HG03571 (cell line): ENCODE measurements at regions not wholly inside any gene's neighbourhood (a gene's known extent, or its start where the extent isn't known, plus 50 kb on each side); places are given as distances from the start of the nearest gene placed in this dataset.
"Not testable (repeated sequence)": the region's sequence is repeated elsewhere in the genome, so short reads cannot be mapped to it uniquely, and the experiment has no call there.

Source experiments
- ATAC-seq: cut with Tn5 transposase; IDR thresholded peaks from one replicate; pipeline ENCODE4 v1.9.1; 2021; ENCODE audit not compliant: unreplicated experiment

DNA sequence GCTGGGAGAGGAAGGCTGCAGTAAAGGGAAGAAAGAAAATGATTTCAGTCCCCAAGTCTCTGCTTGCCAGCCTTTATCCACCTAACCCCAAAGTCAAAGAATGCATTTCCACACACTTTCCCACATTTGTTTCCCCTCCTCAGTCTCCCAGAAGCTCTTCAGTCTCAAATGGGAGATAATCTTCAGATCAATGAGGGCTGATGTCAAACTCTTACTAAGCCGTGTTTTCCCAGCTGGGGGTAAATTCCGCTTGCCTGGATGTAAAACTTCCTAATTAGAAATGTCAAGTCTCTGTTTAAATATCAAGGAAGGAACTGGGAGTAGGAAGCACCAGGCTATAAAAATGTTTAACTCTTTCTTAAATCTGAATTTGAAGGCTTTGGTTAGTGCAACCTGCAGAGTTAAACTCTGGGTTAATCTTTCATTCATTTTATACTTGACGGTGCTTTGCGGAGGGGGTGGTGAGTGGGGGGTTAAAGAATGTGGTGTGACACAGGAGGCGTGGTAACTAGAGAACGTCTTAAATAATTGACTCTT lies 601.4 kb upstream of the ACTRT1 start:
- no peak for ATAC-seq

DNA sequence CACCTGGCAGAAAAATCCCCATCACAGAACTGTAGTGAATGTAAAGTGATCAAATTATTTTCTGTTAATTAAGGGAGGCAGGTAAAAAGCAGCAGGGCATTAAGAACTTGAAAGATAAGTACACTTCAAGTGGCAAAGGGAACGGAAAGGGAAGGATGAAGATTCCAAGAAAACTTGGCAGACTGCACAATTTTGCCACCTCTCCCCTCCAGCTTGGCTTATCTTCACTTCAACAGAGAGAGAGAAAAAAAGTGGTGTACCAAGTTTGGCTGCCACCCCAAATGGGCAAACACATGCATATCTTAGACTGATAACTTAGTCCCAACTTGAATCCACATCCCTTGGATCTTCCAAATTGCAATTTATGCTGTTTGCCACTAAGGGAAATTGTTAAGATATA lies 598.1 kb upstream of the ACTRT1 start:
- ATAC-seq: no peak

DNA sequence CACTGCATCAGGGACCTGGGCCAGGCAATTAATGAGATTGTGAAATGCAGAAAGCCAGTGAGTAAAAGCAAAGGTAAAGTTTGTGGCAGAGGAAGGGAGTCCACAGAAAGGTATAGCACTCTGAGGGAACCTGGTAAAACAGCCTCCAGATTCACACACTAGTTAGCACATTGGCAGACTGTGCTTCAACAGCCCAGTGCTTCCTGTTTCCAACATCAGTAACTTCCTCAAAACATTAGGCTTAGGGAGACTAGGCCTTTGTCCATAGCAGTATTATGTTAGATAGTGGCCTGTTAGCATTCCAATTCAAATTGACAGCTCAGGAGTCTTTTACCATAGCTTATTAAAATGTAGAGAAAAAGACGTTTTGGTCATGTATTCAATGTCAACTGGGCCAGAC lies 582.6 kb upstream of the ACTRT1 start:
- ATAC-seq: no peak

DNA sequence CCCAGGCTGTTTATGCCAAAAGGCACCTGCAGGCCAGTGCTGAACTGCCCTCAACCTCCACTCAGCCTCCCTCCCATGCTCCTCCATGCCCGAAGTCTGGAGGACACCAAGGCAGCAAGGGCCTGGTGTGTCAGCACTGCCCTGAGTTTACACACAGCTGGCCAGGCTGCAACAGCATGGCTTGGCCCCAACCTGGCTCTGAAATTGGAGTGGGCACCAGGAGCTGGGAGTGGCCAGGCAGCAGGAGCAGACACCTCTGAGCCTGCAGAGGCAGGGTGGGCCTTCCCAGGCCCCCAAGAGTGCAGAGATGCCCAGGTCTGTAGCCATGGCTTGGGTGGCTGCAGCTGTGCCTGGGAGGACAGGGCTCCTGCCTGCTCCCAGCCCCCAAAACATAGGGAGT lies 571.2 kb upstream of the ACTRT1 start:
- ATAC-seq: no peak

DNA sequence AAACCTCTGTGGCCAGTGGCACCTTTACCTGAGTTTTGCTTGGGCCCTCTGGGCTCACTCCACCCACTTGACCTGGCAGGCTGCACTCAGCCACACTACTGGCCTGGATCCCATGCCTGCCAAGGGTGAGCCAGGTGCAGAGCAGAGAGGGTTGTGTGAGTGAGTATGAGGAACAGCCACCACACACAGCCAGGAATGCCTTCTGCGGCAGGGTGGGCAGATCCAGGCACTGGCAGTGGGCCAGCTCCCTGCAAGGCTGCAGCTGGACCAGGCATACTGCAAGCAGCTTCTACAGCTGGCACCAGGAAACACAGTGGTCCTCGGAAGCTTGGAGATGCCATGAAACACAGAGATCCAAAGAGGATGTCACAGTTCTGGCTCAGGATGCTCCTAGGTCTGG lies 570.1 kb upstream of the ACTRT1 start:
- no peak for ATAC-seq

DNA sequence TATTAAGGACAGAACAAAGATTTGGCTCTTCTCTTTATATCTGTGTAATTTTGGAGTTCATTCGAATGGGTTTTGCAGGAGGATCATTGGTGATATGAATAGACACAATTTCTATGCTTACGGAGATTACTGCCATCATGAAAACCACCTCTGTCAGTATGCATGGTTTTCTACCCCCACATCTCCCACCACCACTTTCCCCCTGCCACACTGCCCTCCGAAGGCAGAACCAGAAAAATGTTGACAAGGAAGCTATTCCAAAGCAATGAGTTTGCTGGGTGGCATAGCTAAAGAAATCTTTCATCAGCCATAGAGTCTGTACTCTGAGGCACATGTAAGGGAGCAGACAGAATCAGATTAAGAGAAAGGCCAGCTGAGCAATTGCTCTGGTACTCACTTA lies 567.3 kb upstream of the ACTRT1 start:
- no peak for ATAC-seq

DNA sequence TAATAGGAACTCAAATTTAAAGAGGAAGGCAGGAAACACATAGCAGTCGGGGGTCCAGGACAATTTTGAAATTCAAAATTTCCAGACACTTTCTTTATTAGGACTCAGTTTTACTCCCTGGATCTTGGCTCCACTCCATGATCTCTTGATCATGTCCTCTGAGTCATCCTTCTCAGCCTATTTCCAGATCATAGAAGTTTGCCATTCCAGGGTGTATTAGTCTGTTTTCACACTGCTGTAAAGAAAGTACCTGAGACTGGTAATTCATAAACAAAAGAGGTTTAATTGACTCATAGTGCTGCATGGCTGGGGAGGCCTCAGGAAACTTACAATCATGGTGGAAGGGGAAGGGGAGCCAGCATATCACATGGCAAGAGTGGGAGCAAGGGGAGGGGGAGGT lies 564.7 kb upstream of the ACTRT1 start:
- no peak for ATAC-seq

DNA sequence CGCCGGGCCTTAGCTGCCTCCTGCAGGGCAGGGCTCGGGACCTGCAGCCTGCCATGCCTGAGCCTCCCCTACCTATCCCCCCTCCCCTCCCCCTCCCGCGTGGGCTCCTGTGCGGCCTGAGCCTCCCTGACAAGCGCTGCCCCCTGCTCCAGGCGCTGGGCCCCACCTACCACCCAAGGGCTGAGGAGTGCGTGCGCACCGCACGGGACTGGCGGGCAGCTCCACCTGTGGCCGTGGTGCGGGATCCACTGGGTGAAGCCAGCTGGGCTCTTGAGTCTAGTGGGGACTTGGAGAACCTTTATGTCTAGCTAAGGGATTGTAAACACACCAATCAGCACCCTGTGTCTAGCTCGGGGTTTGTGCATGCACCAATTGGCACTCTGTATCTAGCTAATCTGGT lies 554.6 kb upstream of the ACTRT1 start:
- ATAC-seq: not testable (repeated sequence)

DNA sequence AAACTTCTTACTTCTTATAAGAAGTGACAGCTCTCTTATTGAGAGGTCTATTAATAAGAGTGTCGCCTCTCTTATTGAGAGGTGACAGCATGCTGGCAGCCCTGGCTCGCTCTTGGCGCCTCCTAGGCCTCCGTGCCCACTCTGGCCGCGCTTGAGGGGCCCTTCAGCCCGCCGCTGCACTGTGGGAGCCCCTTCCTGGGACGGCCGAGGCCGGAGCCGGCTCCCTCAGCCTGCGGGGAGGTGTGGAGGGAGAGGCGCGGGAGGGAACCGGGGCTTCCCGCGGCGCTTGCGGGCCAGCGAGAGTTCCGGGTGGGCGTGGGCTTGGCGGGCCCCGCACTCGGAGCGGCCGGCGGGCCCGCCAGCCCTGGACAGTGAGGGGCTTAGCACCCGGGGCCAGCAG lies 554.2 kb upstream of the ACTRT1 start:
- ATAC-seq: not testable (repeated sequence)

DNA sequence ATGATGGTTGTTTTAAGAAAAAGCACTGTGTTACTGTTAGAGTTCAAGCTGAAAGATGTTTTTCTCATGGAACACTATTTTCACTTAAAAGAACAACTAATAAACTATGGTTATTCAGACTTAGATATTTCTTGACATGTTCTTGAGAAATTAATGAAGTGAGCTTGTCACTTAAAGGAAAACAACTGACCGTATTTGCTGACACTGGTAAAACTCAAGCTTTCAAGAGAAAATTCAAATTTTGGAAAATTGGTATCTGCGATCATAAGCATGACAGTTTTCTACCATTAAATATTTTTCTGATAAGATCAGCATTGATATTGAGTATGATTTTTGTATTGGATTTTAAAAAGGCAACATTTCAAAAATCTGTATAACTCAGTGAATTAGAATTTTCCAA lies 549.5 kb upstream of the ACTRT1 start:
- no peak for ATAC-seq

DNA sequence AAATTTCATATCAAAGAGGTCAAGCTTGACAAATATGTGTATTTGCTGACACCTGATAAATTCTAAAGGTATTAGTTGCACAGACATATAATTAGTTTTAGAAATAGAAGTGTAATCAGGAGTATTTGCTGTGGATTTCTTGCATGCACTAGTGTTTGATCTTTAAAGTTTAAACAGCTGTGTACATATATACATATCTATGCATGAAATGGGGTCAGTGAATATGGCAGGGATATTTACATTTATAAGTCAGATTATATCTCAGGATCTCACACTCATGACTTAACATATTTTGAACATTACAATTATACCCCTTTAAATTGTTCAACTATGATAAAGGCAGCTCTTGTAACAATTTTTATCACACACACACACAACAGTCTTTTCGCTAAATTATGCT lies 547.4 kb upstream of the ACTRT1 start:
- ATAC-seq: no peak

DNA sequence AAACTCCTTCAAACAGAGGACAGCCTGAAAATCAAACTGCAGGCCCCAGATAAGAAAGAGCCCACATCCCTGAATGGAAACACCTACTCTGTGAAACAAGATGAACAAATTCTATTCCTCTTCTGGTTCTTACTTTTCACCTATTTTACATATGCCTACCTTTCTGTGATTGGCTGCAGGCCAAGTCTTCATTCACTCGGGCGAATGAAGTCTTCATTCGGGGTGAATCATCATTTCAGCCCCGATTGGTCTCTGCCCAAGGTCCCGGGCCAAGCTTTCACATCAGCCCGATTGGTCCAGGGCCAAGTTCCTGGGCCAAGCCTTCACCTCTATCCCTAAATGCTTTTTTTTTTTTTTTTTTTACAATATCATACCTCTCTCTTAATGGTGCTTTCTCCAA lies 529.8 kb upstream of the ACTRT1 start:
- no peak for ATAC-seq

DNA sequence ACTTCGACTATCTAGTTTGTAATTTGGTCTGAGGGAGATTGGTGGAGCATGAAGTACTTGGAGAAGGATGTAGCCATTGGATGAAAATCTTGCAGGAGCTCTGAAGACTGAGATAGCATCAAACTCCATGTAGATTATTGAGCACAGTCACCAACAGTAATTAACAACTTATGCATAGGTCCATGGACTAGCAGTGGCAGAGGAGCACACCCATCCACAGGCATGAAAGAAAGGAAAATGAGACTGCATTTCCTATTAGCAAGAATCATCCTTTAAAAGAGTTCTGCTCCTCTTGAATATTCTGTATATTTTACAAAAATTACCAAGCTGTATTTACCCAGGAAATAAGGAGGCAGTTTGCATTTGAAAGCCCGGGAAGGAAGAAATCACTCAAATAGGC lies 529.4 kb upstream of the ACTRT1 start:
- no peak for ATAC-seq

DNA sequence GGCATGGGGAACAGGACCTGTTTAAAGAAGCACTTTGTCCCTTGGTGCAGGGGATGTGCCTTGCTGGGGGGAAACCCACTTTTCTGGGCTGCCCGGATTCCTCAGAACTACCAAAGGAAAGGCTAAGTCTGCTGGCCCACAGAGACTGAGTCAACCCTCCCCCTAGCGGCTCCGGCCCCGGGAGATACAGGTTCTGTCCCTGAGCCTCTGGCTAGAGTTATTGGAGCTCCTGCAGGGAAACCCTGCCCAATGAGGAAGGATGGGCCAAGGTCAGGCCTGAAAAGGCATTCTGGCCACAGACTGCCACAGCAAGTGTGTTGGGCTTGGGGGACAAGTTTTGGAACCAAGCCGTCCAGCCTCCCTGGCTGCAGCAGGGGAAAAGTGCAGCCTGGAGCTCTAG lies 490.9 kb upstream of the ACTRT1 start:
- no peak for ATAC-seq

DNA sequence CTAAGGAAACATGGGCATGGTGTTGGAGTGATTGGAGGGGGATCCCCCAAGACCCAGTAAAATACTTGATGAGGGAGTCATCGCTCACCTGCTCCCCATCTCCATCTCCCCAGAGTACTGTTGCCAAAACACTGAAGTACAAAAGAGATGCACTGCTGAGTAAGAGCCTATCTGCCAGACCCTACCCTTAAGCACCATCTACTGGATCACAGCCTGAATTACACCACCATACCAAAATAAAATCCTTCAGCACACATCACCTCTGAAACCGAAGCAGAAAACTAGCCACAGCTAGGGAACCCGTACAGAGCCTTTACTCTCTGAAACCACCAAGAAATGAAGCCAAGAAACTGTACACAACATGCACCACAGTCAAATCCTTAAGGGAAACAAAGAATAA lies 466.3 kb upstream of the ACTRT1 start:
- no peak for ATAC-seq

DNA sequence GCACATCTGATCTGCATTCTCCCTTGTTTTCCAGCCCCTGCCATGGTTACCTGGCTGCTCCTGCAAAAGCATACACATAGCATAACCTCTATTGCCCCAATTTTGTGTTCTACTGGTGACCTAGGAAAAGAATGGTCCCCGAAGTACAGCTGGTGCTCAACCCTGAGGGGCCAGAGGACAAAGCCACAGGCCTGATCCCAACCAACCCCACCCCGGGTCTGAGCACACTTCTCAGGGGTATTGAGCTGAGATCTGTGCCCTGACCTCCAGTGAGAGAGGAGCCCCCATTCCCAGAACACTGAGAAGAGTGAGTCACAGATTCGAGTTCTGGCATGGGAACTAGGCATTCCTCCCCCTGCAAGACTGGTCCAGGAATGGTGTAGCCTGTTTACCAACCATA lies 465.5 kb upstream of the ACTRT1 start:
- ATAC-seq: no peak

DNA sequence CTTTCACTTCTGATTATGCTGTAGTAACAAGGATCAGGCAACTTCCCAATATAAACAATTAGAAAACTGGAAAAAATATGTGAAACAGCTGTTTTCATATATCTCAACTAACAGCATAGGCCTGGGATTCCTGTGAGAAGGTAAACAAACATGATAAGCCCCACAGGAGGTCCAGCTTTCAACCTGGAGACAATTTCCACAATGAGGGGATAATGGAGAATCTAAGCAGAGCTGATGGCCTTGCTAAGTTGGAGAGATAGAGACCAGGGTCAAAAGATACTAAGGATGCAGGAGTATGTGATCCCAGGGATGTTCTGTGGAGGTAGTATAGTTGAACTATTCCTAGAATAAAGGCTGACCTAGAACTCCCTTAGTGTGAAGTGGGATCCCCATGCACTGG lies 452.3 kb upstream of the ACTRT1 start:
- ATAC-seq: no peak

DNA sequence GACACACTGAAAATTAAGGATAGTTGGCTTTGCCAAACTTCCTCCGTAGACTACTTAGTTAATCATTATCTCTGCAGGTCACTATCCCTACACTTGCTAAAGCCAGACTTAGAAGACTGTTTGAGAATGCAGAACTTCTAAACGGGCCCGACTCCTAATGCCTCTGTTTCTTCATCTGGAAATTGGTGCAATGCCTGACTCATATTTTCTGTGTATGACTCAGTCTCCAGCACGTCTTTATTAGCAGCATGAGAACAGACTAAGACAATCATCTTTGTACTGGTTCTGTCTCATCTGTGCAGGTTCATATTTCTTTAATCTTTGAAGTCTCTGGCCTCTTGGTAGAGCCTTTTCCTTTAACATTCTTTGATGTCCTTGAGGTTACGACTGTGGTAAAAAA lies 411.9 kb upstream of the ACTRT1 start:
- no peak for ATAC-seq

DNA sequence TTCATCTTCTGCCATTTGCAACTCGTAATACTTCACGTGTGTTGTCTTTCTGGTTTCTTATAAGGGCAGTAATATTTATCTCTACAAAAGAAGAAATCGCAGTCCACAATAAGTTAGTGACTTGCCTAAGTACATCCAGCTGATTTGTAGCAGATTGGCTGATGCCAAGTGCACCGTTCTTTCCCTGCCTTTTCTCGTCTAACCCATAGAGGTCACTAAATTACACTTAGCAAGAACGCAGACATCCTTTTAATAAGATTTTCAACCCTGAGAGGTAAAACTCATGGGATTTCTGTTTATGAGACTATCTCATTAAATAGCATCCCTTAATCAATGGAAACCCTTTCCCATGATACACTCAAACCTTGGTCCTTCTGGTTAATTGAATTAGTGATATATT lies 408.6 kb upstream of the ACTRT1 start:
- ATAC-seq: no peak

DNA sequence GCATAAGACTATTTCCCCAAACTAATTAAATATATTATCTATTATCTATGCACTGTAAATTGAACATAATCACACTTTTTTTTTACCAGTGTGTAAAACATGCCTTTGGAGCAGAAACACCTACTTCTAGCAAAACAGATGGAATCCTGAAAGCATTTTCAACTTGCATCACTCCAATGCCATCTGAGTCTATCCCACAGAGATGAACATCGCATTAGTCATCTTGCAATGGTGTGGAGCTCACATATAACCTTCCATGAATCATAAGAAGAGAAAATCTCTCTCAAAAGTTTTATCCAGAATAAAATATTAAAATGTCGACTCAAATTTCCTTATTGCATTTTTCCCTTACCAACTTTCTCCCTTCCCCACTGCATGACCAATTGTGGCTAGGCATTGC lies 406.7 kb upstream of the ACTRT1 start:
- ATAC-seq: no peak

DNA sequence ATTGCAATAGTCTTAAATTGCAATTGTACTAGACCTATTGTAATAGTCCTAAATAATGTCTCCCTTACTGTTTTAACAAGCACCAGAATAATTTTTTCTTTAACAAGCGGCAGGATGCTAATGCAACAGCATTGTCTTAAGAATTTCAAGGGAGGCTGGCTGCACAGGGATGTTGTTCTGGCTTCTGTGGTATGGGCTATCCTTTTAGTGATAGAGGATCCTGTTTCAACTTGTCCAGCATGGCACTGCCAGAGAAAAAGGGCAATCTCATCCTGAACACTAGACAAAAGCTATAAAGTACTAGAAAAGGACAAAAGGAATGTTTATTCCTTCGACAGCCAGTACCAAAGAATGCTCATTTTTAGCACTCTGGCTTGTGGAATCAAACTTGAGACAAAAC lies 405.5 kb upstream of the ACTRT1 start:
- ATAC-seq: no peak

DNA sequence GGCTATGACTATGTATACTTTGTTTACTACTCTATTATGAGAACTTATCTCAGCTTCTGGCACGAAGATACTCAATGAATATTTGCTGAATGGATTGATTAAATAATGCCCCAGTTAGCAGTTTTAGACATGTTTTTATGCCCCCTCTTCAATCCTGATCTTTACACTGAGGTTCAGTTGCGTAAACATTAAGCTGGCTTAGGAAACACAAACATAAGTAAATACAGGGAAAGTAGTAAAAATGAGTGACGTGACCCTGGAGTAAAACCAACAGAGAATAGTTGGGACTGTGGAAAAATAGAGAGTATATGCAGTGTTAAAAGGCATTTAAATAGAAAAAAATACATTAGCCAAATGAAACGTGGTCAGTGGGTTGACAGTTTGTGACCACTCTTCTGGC lies 387.0 kb upstream of the ACTRT1 start:
- no peak for ATAC-seq

DNA sequence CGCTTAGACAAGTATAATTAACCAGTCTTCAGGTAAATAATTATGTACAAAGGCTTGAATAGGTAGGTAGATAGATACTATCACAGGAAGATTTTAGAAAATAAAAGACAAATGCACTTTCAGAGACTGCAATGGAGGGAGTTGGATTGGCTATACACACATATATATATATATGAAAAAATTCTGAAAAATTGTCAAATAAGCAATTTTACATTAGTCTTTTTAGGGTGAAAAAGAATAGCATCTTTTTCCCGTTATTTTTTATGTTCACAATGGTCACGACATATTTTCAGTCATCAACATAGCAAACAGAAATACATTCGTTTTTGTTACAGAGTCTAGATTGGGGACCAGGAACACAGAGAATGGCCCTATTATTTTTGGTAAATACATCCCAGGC lies 385.9 kb upstream of the ACTRT1 start:
- no peak for ATAC-seq
